ENCODE measurements at regions not wholly inside any gene's neighbourhood (a gene's known extent, or its start where the extent isn't known, plus 50 kb on each side); places are given as distances from the start of the nearest gene placed in this dataset.

- TF ChIP-seq CTCF (IDR thresholded peaks at IDR 0.05) (no peak), POLR2A (IDR thresholded peaks at IDR 0.05) (no peak), POLR2AphosphoS5 (IDR thresholded peaks at IDR 0.05) (no peak)
Observed at GRCh38 chr2:125408874-125409538, 1247.0 kb upstream of the GYPC start.
